ENCODE measurements at regions not wholly inside any gene's neighbourhood (a gene's known extent, or its start where the extent isn't known, plus 50 kb on each side); places are given as distances from the start of the nearest gene placed in this dataset.

DNA sequence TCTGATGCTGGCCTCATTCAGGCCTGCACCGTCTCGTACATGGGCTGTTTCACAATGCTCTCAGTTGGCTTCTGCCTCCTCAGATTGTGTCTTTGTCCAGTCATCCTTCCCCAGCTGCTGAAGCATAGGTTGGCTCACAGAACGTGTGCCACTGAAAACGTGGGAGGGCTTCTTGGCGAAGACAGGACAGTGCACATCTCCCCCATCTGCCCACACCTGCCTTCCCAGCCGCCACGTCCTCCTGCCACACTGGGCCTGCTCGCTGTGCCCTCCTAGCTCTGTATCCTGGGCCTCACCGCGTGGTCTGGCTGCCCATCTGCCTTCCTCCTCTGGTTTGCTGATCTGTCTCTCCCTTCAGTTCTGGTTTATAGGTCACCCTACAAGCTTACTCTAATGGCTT, 230.0 kb upstream of the TOPAZ1 start:
- no TSS peak for BruUV-seq (replicated peaks)
- TF ChIP-seq ETV6 (conservative IDR thresholded peaks at IDR 0.05 in 1 of 2, IDR thresholded peaks at IDR 0.05 in 1 of 2; ENCODE audit: borderline replicate concordance in 1 of 2, low read depth in 1 of 2) (no peak), TCF3 (IDR thresholded peaks at IDR 0.05; ENCODE audit: borderline replicate concordance, insufficient read depth, low read depth, low read length) (no peak), SKIL (IDR thresholded peaks at IDR 0.05; ENCODE audit: low read depth, poor library complexity, severe bottlenecking) (no peak), NKRF (conservative IDR thresholded peaks at IDR 0.05) (no peak), PAX5 (IDR thresholded peaks at IDR 0.05; ENCODE audit: borderline replicate concordance, low read depth, low read length) (no peak), ZNF592 (IDR thresholded peaks at IDR 0.05) (no peak), BACH1 (IDR thresholded peaks at IDR 0.05; ENCODE audit: borderline replicate concordance) (no peak)
- TF ChIP-seq, protein P1, sequence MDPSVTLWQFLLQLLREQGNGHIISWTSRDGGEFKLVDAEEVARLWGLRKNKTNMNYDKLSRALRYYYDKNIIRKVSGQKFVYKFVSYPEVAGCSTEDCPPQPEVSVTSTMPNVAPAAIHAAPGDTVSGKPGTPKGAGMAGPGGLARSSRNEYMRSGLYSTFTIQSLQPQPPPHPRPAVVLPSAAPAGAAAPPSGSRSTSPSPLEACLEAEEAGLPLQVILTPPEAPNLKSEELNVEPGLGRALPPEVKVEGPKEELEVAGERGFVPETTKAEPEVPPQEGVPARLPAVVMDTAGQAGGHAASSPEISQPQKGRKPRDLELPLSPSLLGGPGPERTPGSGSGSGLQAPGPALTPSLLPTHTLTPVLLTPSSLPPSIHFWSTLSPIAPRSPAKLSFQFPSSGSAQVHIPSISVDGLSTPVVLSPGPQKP (IDR thresholded peaks at IDR 0.05; ENCODE audit: low read depth, low read length) = no peak

More for the DNA sequence above, 230.0 kb upstream of the TOPAZ1 start:
- ChIA-PET RAD21 (ENCODE audit: unreplicated experiment) (no interaction called here), CTCF (no interaction called here), POLR2A (no interaction called here), SMC1A (ENCODE audit: uncharacterized antibody, unreplicated experiment) (no interaction called here)
- H4K20me1 ChIP-seq (ENCODE audit: control insufficient read depth, insufficient read depth) = no peaks in the 10 kb centered on the region
- no peak overlapping the region for H3K4me2 ChIP-seq (ENCODE audit: control insufficient read depth, insufficient read depth)
- H2AFZ ChIP-seq (ENCODE audit: control insufficient read depth, low read depth, low read length) = no peak overlapping the region
- intact Hi-C loops (cut with micrococcal nuclease; ENCODE audit: unreplicated experiment) (no loop called here), in situ Hi-C loops (cut with MboI) (no loop called here)
- peaks cover 10% of the 10 kb centered on the region for H3K79me2 ChIP-seq (ENCODE audit: control insufficient read depth, insufficient read depth, low read length)
- DNase-seq (ENCODE audit: low read depth, low spot score) = no peak
- H3K27ac ChIP-seq (ENCODE audit: control insufficient read depth, insufficient read depth) = no peak overlapping the region
- no peak overlapping the region for H3K9ac ChIP-seq (ENCODE audit: control insufficient read depth, insufficient read depth, low read length)
- H3K9me3 ChIP-seq (replicated peaks; ENCODE audit: control insufficient read depth, insufficient read depth, low read length) = no peaks in the 10 kb centered on the region
- no peak for FAIRE-seq
- 40% methylated on average over 10 of the region's 10 CpGs for WGBS (ENCODE audit: insufficient coverage, insufficient replicate concordance, low lambda C conversion rate, missing lambda C conversion rate)
- no peaks in the 10 kb centered on the region for H3K27me3 ChIP-seq (replicated peaks in 1 of 2; ENCODE audit: control insufficient read depth in 2 of 2, insufficient read depth in 2 of 2, low read length in 1 of 2)
- no peaks in the 10 kb centered on the region; the same call in 1 of the 2 replicates for H3K4me1 ChIP-seq (ENCODE audit: control insufficient read depth, insufficient read depth, low read length)
- no peaks in the 10 kb centered on the region; a peak in 2 of 4 replicates for H3K36me3 ChIP-seq (ENCODE audit: control insufficient read depth in 2 of 2, insufficient read depth in 2 of 2, low read length in 1 of 2)
- no peak overlapping the region for H3K4me3 ChIP-seq
- no peak for ATAC-seq
